ENCODE measurements at regions not wholly inside any gene's neighbourhood (a gene's known extent, or its start where the extent isn't known, plus 50 kb on each side); places are given as distances from the start of the nearest gene placed in this dataset.
"Not testable (repeated sequence)": the region's sequence is repeated elsewhere in the genome, so short reads cannot be mapped to it uniquely, and the experiment has no call there.

- no peaks in the 10 kb centered on the region for H3K27me3 ChIP-seq (ENCODE audit: control insufficient read depth, insufficient read depth, low read length)
- H3K4me3 ChIP-seq (ENCODE audit: low read depth, low read length), result no peak overlapping the region
- DNase-seq (ENCODE audit: low read depth) (no peak), FAIRE-seq (no peak)
- H3K36me3 ChIP-seq (ENCODE audit: control insufficient read depth, insufficient read depth, low read length), result no peaks in the 10 kb centered on the region
- TF ChIP-seq CTCF (IDR thresholded peaks at IDR 0.05; ENCODE audit: insufficient read depth, low read length, severe bottlenecking), result no peak
These were observed 134.1 kb downstream of the GASK1B start for GRCh38 chr4:158038718-158039117.

GRCh38 chr4:158036998-158037397, 135.8 kb downstream of the GASK1B start:
- no peaks in the 10 kb centered on the region for H3K36me3 ChIP-seq (ENCODE audit: control insufficient read depth, insufficient read depth, low read length)
- no peak for TF ChIP-seq CTCF (IDR thresholded peaks at IDR 0.05; ENCODE audit: insufficient read depth, low read length, severe bottlenecking)
- H3K27me3 ChIP-seq (ENCODE audit: control insufficient read depth, insufficient read depth, low read length), result no peaks in the 10 kb centered on the region
- FAIRE-seq (no peak), DNase-seq (ENCODE audit: low read depth) (no peak)
- H3K4me3 ChIP-seq (ENCODE audit: low read depth, low read length), result no peak overlapping the region

- no peak for FAIRE-seq
- H3K27me3 ChIP-seq (ENCODE audit: control insufficient read depth, insufficient read depth, low read length), result no peaks in the 10 kb centered on the region
These were observed 137.1 kb downstream of the GASK1B start for GRCh38 chr4:158035662-158036195.

GRCh38 chr4:158033416-158034120, 139.3 kb downstream of the GASK1B start:
- FAIRE-seq, result no peak
- DNase-seq (ENCODE audit: low read depth), result peak; percentile 52
- Histone ChIP-seq H3K4me3 (ENCODE audit: low read depth, low read length) (no peak overlapping the region), H3K36me3 (ENCODE audit: control insufficient read depth, insufficient read depth, low read length) (no peaks in the 10 kb centered on the region), H3K27me3 (ENCODE audit: control insufficient read depth, insufficient read depth, low read length) (no peaks in the 10 kb centered on the region)
- no peak for TF ChIP-seq CTCF (IDR thresholded peaks at IDR 0.05; ENCODE audit: insufficient read depth, low read length, severe bottlenecking)

More at GRCh38 chr4:158035662-158036195, 137.1 kb downstream of the GASK1B start:
- DNase-seq (ENCODE audit: low read depth), result no peak
- TF ChIP-seq CTCF (IDR thresholded peaks at IDR 0.05; ENCODE audit: insufficient read depth, low read length, severe bottlenecking), result no peak
- Histone ChIP-seq H3K36me3 (ENCODE audit: control insufficient read depth, insufficient read depth, low read length) (no peaks in the 10 kb centered on the region), H3K4me3 (ENCODE audit: low read depth, low read length) (no peak overlapping the region)

GRCh38 chr4:158032733-158033415, 140.0 kb downstream of the GASK1B start:
- FAIRE-seq (no peak), DNase-seq (ENCODE audit: low read depth) (no peak)
- no peak for TF ChIP-seq CTCF (IDR thresholded peaks at IDR 0.05; ENCODE audit: insufficient read depth, low read length, severe bottlenecking)
- Histone ChIP-seq H3K36me3 (ENCODE audit: control insufficient read depth, insufficient read depth, low read length) (no peaks in the 10 kb centered on the region), H3K27me3 (ENCODE audit: control insufficient read depth, insufficient read depth, low read length) (no peaks in the 10 kb centered on the region), H3K4me3 (ENCODE audit: low read depth, low read length) (no peak overlapping the region)

GRCh38 chr4:158028381-158028780, 144.4 kb downstream of the GASK1B start:
- not testable (repeated sequence) for H3K36me3 ChIP-seq (ENCODE audit: control insufficient read depth, insufficient read depth, low read length); H3K27me3 ChIP-seq (ENCODE audit: control insufficient read depth, insufficient read depth, low read length); FAIRE-seq; H3K4me3 ChIP-seq (ENCODE audit: low read depth, low read length); DNase-seq (ENCODE audit: low read depth)

Measured in bronchial epithelial cell (primary cell).